Mesenchymal stem cell (in vitro differentiated cells and primary cell): ENCODE measurements at regions not wholly inside any gene's neighbourhood (a gene's known extent, or its start where the extent isn't known, plus 50 kb on each side); places are given as distances from the start of the nearest gene placed in this dataset.

Source experiments
- DNase-seq: peaks from one replicate; pipeline ENCODE4 v3.0.0-alpha.2; 2013
- H2AFZ ChIP-seq: one replicate; pipeline ENCODE4 v1.6.1; 2013; ENCODE audit warnings: low read depth, mild to moderate bottlenecking, control low read depth, inconsistent platforms, low read length, moderate library complexity
- H2AK5ac ChIP-seq: 2 replicates; pipeline ENCODE4 v1.6.1; 2013; ENCODE audit warnings: low read length, moderate library complexity, mild to moderate bottlenecking, inconsistent platforms; ENCODE audit not compliant: severe bottlenecking
- H2BK120ac ChIP-seq: one replicate; pipeline ENCODE4 v1.6.1; 2013; ENCODE audit warnings: low read depth, mild to moderate bottlenecking, inconsistent platforms, low read length, moderate library complexity
- H2BK12ac ChIP-seq, 2 experiments: one replicate each; pipeline ENCODE4 v1.6.1; 2013; ENCODE audit warnings: inconsistent platforms in 2 of 2, low read length in 2 of 2, mild to moderate bottlenecking in 2 of 2, moderate library complexity in 2 of 2, control low read depth in 1 of 2
- H2BK15ac ChIP-seq: one replicate; pipeline ENCODE4 v1.6.1; 2013; ENCODE audit warnings: mild to moderate bottlenecking, low read depth, inconsistent platforms; ENCODE audit not compliant: poor library complexity, severe bottlenecking
- H2BK5ac ChIP-seq: 2 replicates; pipeline ENCODE4 v1.6.1; 2013; ENCODE audit warnings: low read depth, mild to moderate bottlenecking, low read length, control low read depth, inconsistent platforms; ENCODE audit not compliant: poor library complexity, severe bottlenecking
- H3K14ac ChIP-seq, 2 experiments: one replicate each; pipeline ENCODE4 v1.6.1; 2013; ENCODE audit warnings: inconsistent platforms in 2 of 2, low read length in 2 of 2, control low read depth in 1 of 2, mild to moderate bottlenecking in 1 of 2, moderate library complexity in 1 of 2
- H3K18ac ChIP-seq, 2 experiments: one replicate each; pipeline ENCODE4 v1.6.1; 2013; ENCODE audit warnings: inconsistent platforms in 2 of 2, low read length in 2 of 2, control low read depth in 1 of 2, low read depth in 1 of 2, mild to moderate bottlenecking in 1 of 2
- H3K23ac ChIP-seq, 2 experiments: one replicate each; pipeline ENCODE4 v1.6.1; 2013; ENCODE audit warnings: inconsistent platforms in 2 of 2, low read length in 2 of 2, mild to moderate bottlenecking in 2 of 2, moderate library complexity in 2 of 2, control low read depth in 1 of 2
- H3K27ac ChIP-seq: 2 replicates; pipeline ENCODE4 v1.5.1; 2013; ENCODE audit warnings: mild to moderate bottlenecking, moderate library complexity, low read length, control low read depth, inconsistent platforms; ENCODE audit not compliant: poor library complexity, severe bottlenecking
- H3K27me3 ChIP-seq, 2 experiments: 2 replicates each; pipeline versions ENCODE4 v1.6.1 to v1.7.0; 2013; ENCODE audit warnings: low read length in 2 of 2, mild to moderate bottlenecking in 2 of 2, moderate library complexity in 2 of 2, control low read depth in 1 of 2, inconsistent platforms in 1 of 2; ENCODE audit not compliant: control insufficient read depth in 1 of 2, insufficient read depth in 1 of 2
- H3K36me3 ChIP-seq, 2 experiments: 2 replicates each; pipeline versions ENCODE4 v1.6.1 to v1.7.0; 2013; ENCODE audit warnings: low read length in 2 of 2, control low read depth in 1 of 2, inconsistent platforms in 1 of 2, low read depth in 1 of 2, mild to moderate bottlenecking in 1 of 2; ENCODE audit not compliant: insufficient read depth in 2 of 2, control insufficient read depth in 1 of 2
- H3K4ac ChIP-seq, 2 experiments: one replicate each; pipeline ENCODE4 v1.6.1; 2013; ENCODE audit warnings: inconsistent platforms in 2 of 2, low read length in 2 of 2, mild to moderate bottlenecking in 2 of 2, moderate library complexity in 2 of 2, control low read depth in 1 of 2, low read depth in 1 of 2
- H3K4me1 ChIP-seq: 2 replicates; pipeline ENCODE4 v1.6.1; 2013; ENCODE audit warnings: low read depth, low read length, control low read depth; ENCODE audit not compliant: control insufficient read depth, insufficient read depth
- H3K4me2 ChIP-seq: 2 replicates; pipeline ENCODE4 v1.6.1; 2013; ENCODE audit warnings: low read length, mild to moderate bottlenecking, inconsistent platforms; ENCODE audit not compliant: poor library complexity, severe bottlenecking
- H3K4me3 ChIP-seq, 2 experiments: 2 replicates each; pipeline versions ENCODE4 v1.5.1 to v1.7.0; 2013; ENCODE audit warnings: low read length in 2 of 2, mild to moderate bottlenecking in 2 of 2, control low read depth in 1 of 2, low read depth in 1 of 2; ENCODE audit not compliant: insufficient read depth in 1 of 2
- H3K79me1 ChIP-seq: replicated peaks from 2 replicates; pipeline ENCODE4 v1.6.1; 2013; ENCODE audit warnings: mild to moderate bottlenecking, control low read depth, low read length, inconsistent platforms; ENCODE audit not compliant: poor library complexity, severe bottlenecking
- H3K9ac ChIP-seq: 2 replicates; pipeline ENCODE4 v1.7.0; 2013; ENCODE audit warnings: mild to moderate bottlenecking, low read length, moderate library complexity
- H3K9me3 ChIP-seq: 2 replicates; pipeline ENCODE4 v1.7.0; 2013; ENCODE audit warnings: mild to moderate bottlenecking, low read length; ENCODE audit not compliant: control insufficient read depth
- H4K8ac ChIP-seq: one replicate; pipeline ENCODE4 v1.6.1; 2013; ENCODE audit warnings: inconsistent platforms, mild to moderate bottlenecking, low read length, moderate library complexity
- H4K91ac ChIP-seq: one replicate; pipeline ENCODE4 v1.6.1; 2013; ENCODE audit warnings: mild to moderate bottlenecking, low read length, inconsistent platforms
- WGBS: methylation state at CpG from one replicate; pipeline ENCODE4 v1.1.7; 2013; ENCODE audit warnings: mixed read lengths; 5-methylcytosine and 5-hydroxymethylcytosine counted together

DNA sequence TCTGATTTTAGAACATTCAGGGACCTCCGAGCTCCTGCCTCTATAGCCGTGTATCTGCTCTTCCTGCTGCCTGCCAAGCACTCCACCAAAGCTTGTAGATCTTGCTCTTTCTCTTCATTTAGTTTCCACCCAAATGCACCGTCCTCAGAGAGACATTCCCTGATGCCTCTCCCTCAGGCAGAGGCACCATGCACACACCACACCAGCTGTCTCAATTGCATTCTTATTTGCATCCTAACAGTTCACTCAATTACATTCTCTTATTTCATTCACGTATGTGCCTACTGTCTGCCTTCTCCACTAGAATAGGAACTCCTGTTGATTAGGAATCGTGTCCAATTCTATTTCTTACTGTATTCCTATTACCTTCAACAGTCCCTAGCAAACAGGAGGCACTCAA lies 845.4 kb upstream of the TMEM132C start:
- no peak overlapping the region for H4K91ac ChIP-seq
- H3K4me1 ChIP-seq, result no peaks in the 10 kb centered on the region
- peaks cover 35% of the 10 kb centered on the region for H3K9me3 ChIP-seq
- no peak overlapping the region for H3K18ac ChIP-seq
- H3K36me3 ChIP-seq, result no peaks in the 10 kb centered on the region
- no peak for DNase-seq
- H2AFZ ChIP-seq, result no peak overlapping the region
- no peak overlapping the region for H3K4me3 ChIP-seq
- H4K8ac ChIP-seq, result no peak overlapping the region
- H3K9ac ChIP-seq, result no peak overlapping the region
- H3K14ac ChIP-seq, result no peak overlapping the region
- no peak overlapping the region for H2BK120ac ChIP-seq
- 76% methylated on average over 5 of the region's 5 CpGs for WGBS
- H2BK15ac ChIP-seq, result no peak overlapping the region
- no peak overlapping the region for H3K4me2 ChIP-seq
- no peak overlapping the region for H3K27ac ChIP-seq
- no peaks in the 10 kb centered on the region for H3K79me1 ChIP-seq
- H2BK5ac ChIP-seq, result no peak overlapping the region
- H2BK12ac ChIP-seq, result no peak overlapping the region
- no peaks in the 10 kb centered on the region for H3K27me3 ChIP-seq
- H3K23ac ChIP-seq, result no peak overlapping the region
- no peak overlapping the region for H3K4ac ChIP-seq
- H2AK5ac ChIP-seq, result no peak overlapping the region

DNA sequence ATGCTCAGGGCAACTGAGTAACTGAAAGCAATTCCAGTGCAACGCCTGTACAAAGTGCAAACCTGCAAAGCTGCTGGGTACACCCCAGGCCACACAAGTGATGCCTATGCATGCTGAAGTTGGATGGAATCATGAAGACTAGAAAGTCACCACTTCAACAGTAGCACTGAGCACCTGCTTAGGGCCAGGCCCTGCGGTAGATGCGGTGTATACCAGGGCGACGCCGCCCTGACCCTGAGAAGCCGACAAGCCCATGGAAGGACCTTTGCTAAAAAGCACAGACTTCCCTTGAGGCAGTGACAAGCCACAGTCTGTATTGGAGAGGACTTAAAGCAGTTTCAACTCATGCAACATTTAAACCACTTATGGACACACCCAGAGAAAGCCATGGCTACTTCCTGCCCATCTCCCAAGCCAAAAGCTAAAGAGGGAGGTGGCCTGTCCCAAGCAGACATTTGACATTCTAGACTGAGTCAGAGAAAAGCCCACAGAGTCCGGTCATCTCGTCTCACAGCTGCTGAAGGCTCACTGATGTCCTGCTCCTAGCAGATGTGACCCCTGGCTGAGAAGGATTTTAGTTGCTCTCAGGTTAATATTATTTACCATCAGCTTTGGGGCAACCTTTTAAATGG lies 843.9 kb upstream of the TMEM132C start:
- H3K9me3 ChIP-seq, result peaks cover 23% of the 10 kb centered on the region
- no peaks in the 10 kb centered on the region for H3K4me1 ChIP-seq
- no peaks in the 10 kb centered on the region for H3K79me1 ChIP-seq
- H2AFZ ChIP-seq, result no peak overlapping the region
- no peaks in the 10 kb centered on the region for H3K27me3 ChIP-seq
- H3K23ac ChIP-seq, result no peak overlapping the region
- DNase-seq, result no peak
- H3K14ac ChIP-seq, result no peak overlapping the region
- WGBS, result 89% methylated on average over 8 of the region's 9 CpGs
- no peaks in the 10 kb centered on the region for H3K36me3 ChIP-seq
- H2BK120ac ChIP-seq, result no peak overlapping the region
- H3K18ac ChIP-seq, result no peak overlapping the region
- no peak overlapping the region for H3K4ac ChIP-seq
- H2BK12ac ChIP-seq, result no peak overlapping the region
- no peak overlapping the region for H2BK15ac ChIP-seq
- no peak overlapping the region for H2BK5ac ChIP-seq
- H4K8ac ChIP-seq, result no peak overlapping the region
- H3K9ac ChIP-seq, result no peak overlapping the region
- no peak overlapping the region for H4K91ac ChIP-seq
- H2AK5ac ChIP-seq, result no peak overlapping the region
- H3K27ac ChIP-seq, result no peak overlapping the region
- H3K4me3 ChIP-seq, result no peak overlapping the region
- H3K4me2 ChIP-seq, result no peak overlapping the region

DNA sequence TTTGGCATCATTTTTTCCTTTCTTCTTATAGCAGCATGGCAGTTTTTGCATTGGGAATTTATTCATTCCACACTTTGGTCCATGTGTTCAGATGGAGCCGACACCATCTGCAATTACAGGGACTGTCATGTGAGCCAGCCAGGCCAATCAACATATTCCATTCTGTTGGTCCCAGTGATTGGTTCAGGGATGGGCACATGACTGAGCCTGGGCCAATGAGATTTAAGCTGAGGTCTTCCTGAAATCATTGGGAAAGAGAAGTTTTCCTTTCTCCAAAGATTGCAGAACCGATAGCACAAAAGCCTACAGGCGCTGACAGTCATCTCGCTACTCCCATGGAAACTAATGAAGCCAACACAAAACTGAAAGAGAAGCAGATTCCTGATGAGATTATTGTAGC lies 841.5 kb upstream of the TMEM132C start:
- Histone ChIP-seq H3K4me2 (no peak overlapping the region), H3K27ac (no peak overlapping the region), H2BK12ac (no peak overlapping the region), H3K23ac (no peak overlapping the region), H3K4me1 (no peaks in the 10 kb centered on the region), H2BK15ac (no peak overlapping the region), H2BK5ac (no peak overlapping the region), H2AFZ (no peak overlapping the region), H3K79me1 (no peaks in the 10 kb centered on the region), H3K27me3 (peaks cover 0 to 9% of the 10 kb centered on the region in 2 experiments), H3K36me3 (no peaks in the 10 kb centered on the region), H3K4me3 (no peak overlapping the region), H2AK5ac (no peak overlapping the region), H3K4ac (no peak overlapping the region), H3K9me3 (peaks cover 4% of the 10 kb centered on the region), H3K9ac (no peak overlapping the region), H2BK120ac (no peak overlapping the region), H4K8ac (no peak overlapping the region), H3K14ac (no peak overlapping the region), H3K18ac (no peak overlapping the region), H4K91ac (no peak overlapping the region)
- DNase-seq, result no peak
- 89% methylated on average over 4 of the region's 4 CpGs for WGBS

DNA sequence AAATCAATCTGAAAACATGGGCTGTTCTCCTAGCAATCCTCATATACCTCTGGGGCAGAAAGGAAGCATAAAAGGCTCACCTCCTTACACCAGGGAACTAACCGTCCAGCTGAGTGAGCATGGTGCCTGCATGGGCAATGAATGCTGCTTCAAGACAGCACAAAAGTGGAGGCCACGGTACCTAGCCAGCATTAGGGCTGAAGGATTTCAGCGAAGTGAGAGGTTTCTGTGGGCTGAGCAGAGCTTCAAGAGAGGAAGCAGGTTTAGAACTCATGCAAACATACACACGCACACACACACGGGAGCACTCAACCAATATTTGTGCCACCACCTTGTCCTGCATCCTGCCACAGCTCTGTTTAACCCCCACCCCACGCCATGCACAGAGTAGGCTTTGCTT lies 838.5 kb upstream of the TMEM132C start:
- Histone ChIP-seq H3K9me3 (peaks cover 4% of the 10 kb centered on the region), H2BK5ac (no peak overlapping the region), H4K91ac (no peak overlapping the region), H3K27me3 (peaks cover 0 to 28% of the 10 kb centered on the region in 2 experiments), H3K23ac (no peak overlapping the region), H3K18ac (no peak overlapping the region), H3K36me3 (no peaks in the 10 kb centered on the region), H3K4me3 (no peak overlapping the region), H3K4me2 (no peak overlapping the region), H3K9ac (no peak overlapping the region), H2AK5ac (no peak overlapping the region), H2AFZ (no peak overlapping the region), H2BK15ac (no peak overlapping the region), H2BK12ac (no peak overlapping the region), H2BK120ac (no peak overlapping the region), H4K8ac (no peak overlapping the region), H3K79me1 (no peaks in the 10 kb centered on the region), H3K27ac (no peak overlapping the region), H3K14ac (no peak overlapping the region), H3K4me1 (no peaks in the 10 kb centered on the region), H3K4ac (no peak overlapping the region)
- no peak for DNase-seq
- WGBS, result 81% methylated on average over 6 of the region's 6 CpGs
